Right atrium auricular region (tissue), 2 donors: ENCODE measurements at regions not wholly inside any gene's neighbourhood (a gene's known extent, or its start where the extent isn't known, plus 50 kb on each side); places are given as distances from the start of the nearest gene placed in this dataset.

Experiments
- DNase-seq: peaks from one replicate; pipeline ENCODE4 v3.0.0-alpha.2; 2019; ENCODE audit warnings: low spot score
- H3K27ac ChIP-seq, 2 donors: fragments of 200-600 bp; sonication (generic); 1 replicate in 1 of 2; 2 replicates in 1 of 2; pipeline ENCODE4 v1.5.1; 2016 to 2019
- H3K27me3 ChIP-seq, 2 donors: fragments of 200-600 bp; sonication (generic); one replicate each; pipeline versions ENCODE4 v1.5.1 to v1.6.0; 2017 to 2019
- H3K36me3 ChIP-seq: fragments of 200-600 bp; sonication (generic); one replicate; pipeline ENCODE4 v1.5.1; 2016
- H3K4me1 ChIP-seq, 2 donors: fragments of 200-600 bp; sonication (generic); one replicate each; pipeline versions ENCODE4 v1.5.1 to v1.6.0; 2017 to 2019
- H3K4me3 ChIP-seq, 2 donors: fragments of 200-600 bp; sonication (generic); 1 replicate in 1 of 2; 2 replicates in 1 of 2; pipeline ENCODE4 v1.5.1; 2017 to 2019; ENCODE audit warnings: mild to moderate bottlenecking in 1 of 2, moderate library complexity in 1 of 2
- H3K9me3 ChIP-seq, 2 donors: fragments of 200-600 bp; sonication (generic); one replicate each; pipeline ENCODE4 v1.5.1; 2019
- CTCF ChIP-seq, 2 donors: fragments of 200-600 bp; sonication (generic); IDR thresholded peaks; one replicate each; pipeline ENCODE4 v1.5.1; 2019; ENCODE audit warnings: antibody characterized with exemption in 2 of 2

- Histone ChIP-seq H3K4me3 (no peak overlapping the region), H3K27me3 (no peaks in the 10 kb centered on the region), H3K27ac (no peak overlapping the region), H3K9me3 (no peaks in the 10 kb centered on the region), H3K36me3 (no peaks in the 10 kb centered on the region), H3K4me1 (no peaks in the 10 kb centered on the region)
- no peak for DNase-seq
- no peak for TF ChIP-seq CTCF (IDR thresholded peaks at IDR 0.05)
Measured at GRCh38 chr19:27887946-27888345, 1325.0 kb downstream of the UQCRFS1 start.

GRCh38 chr19:27885359-27885758 is 1327.6 kb downstream of the UQCRFS1 start:
- Histone ChIP-seq H3K36me3 (no peaks in the 10 kb centered on the region), H3K27ac (no peak overlapping the region), H3K27me3 (no peaks in the 10 kb centered on the region), H3K9me3 (no peaks in the 10 kb centered on the region), H3K4me1 (no peaks in the 10 kb centered on the region), H3K4me3 (no peak overlapping the region)
- no peak for TF ChIP-seq CTCF (IDR thresholded peaks at IDR 0.05)
- DNase-seq: no peak

- no peaks in the 10 kb centered on the region for H3K27me3 ChIP-seq
- H3K4me1 ChIP-seq: no peaks in the 10 kb centered on the region
- no peak for DNase-seq
- H3K4me3 ChIP-seq: no peak overlapping the region
- no peaks in the 10 kb centered on the region for H3K9me3 ChIP-seq
- H3K27ac ChIP-seq: no peak overlapping the region
- H3K36me3 ChIP-seq: no peaks in the 10 kb centered on the region
- no peak for TF ChIP-seq CTCF (IDR thresholded peaks at IDR 0.05)
Measured at GRCh38 chr19:27884376-27884775, 1328.6 kb downstream of the UQCRFS1 start.

GRCh38 chr19:27881213-27881612 is 1331.7 kb downstream of the UQCRFS1 start:
- H3K27ac ChIP-seq: no peak overlapping the region
- no peak for TF ChIP-seq CTCF (IDR thresholded peaks at IDR 0.05)
- H3K27me3 ChIP-seq: no peaks in the 10 kb centered on the region
- no peak for DNase-seq
- H3K4me1 ChIP-seq: no peaks in the 10 kb centered on the region
- no peaks in the 10 kb centered on the region for H3K9me3 ChIP-seq
- H3K4me3 ChIP-seq: no peak overlapping the region
- H3K36me3 ChIP-seq: no peaks in the 10 kb centered on the region

GRCh38 chr19:27876976-27877512 is 1335.9 kb downstream of the UQCRFS1 start:
- Histone ChIP-seq H3K4me1 (no peaks in the 10 kb centered on the region), H3K36me3 (no peaks in the 10 kb centered on the region), H3K27me3 (no peaks in the 10 kb centered on the region), H3K27ac (no peak overlapping the region), H3K9me3 (no peaks in the 10 kb centered on the region), H3K4me3 (no peak overlapping the region)
- no peak for DNase-seq
- TF ChIP-seq CTCF (IDR thresholded peaks at IDR 0.05): no peak

- Histone ChIP-seq H3K9me3 (no peaks in the 10 kb centered on the region), H3K4me1 (no peaks in the 10 kb centered on the region), H3K36me3 (no peaks in the 10 kb centered on the region), H3K27ac (no peak overlapping the region), H3K27me3 (no peaks in the 10 kb centered on the region), H3K4me3 (no peak overlapping the region)
- no peak for TF ChIP-seq CTCF (IDR thresholded peaks at IDR 0.05)
- DNase-seq: no peak
Measured at GRCh38 chr19:27876489-27876888, 1336.5 kb downstream of the UQCRFS1 start.
